Left forelimb (tissue), 1 donor: ENCODE measurements at regions not wholly inside any gene's neighbourhood (a gene's known extent, or its start where the extent isn't known, plus 50 kb on each side); places are given as distances from the start of the nearest gene placed in this dataset.
"Not testable (repeated sequence)": the region's sequence is repeated elsewhere in the genome, so short reads cannot be mapped to it uniquely, and the experiment has no call there.

Source experiments
- DNase-seq: peaks from one replicate; pipeline ENCODE4 v3.0.0-alpha.2; 2018; ENCODE audit warnings: low spot score

- DNase-seq, result no peak
Observed at GRCh38 chr4:29307755-29308154, 1412.4 kb upstream of the PCDH7 start.

DNA sequence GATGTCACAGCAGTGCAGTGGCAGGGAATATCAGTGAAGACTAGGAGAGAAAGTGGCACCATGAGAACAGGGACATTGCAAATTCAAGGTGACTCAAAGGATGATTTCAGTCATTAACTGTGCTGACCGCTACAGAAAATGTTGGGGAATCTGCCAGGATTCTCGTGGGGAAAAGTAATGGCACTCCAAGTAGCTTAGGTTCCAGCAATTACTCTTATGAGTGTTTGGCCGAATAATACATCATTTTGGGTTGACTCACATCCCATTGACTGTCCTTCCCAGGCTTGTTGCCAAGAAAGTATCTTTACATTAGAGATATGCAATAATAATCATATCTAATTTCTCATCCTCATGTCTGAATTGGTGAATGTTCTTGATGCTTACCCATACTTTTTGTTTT lies 1411.1 kb upstream of the PCDH7 start:
- DNase-seq, result no peak

DNA sequence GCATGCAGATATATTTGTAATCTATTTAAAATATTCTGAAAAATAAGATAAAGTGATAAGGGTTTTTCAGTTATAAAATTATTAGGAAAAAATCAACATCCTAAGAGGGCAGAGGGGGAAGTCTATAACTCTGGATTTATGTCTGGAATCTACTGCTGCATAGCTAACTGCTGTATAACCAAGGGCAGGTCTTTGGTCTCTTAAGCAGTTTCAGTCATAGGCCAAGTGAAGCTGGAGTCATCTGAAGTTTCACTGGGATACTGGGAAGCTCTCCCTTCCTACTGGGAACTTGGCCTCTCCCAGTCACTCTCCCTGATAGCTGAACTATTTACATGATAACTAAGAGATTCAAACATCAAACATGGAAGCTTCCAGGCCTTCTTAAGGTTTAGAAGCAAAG lies 1409.9 kb upstream of the PCDH7 start:
- no peak for DNase-seq

GRCh38 chr4:29311247-29311646 lies 1408.9 kb upstream of the PCDH7 start:
- no peak for DNase-seq

- DNase-seq, result no peak
Observed at GRCh38 chr4:29319663-29320340, 1400.4 kb upstream of the PCDH7 start.

GRCh38 chr4:29320947-29321620 lies 1399.1 kb upstream of the PCDH7 start:
- no peak for DNase-seq

GRCh38 chr4:29326004-29326403 lies 1394.2 kb upstream of the PCDH7 start:
- no peak for DNase-seq

GRCh38 chr4:29326816-29327215 lies 1393.4 kb upstream of the PCDH7 start:
- no peak for DNase-seq

- DNase-seq, result no peak
Observed at GRCh38 chr4:29336861-29337260, 1383.3 kb upstream of the PCDH7 start.

GRCh38 chr4:29372971-29373370 lies 1347.2 kb upstream of the PCDH7 start:
- DNase-seq, result no peak

GRCh38 chr4:29375716-29376115 lies 1344.5 kb upstream of the PCDH7 start:
- DNase-seq, result no peak

- not testable (repeated sequence) for DNase-seq
Observed at GRCh38 chr4:29378237-29378636, 1341.9 kb upstream of the PCDH7 start.

- no peak for DNase-seq
Observed at GRCh38 chr4:29390921-29391320, 1329.2 kb upstream of the PCDH7 start.

- no peak for DNase-seq
Observed at GRCh38 chr4:29405116-29405515, 1315.1 kb upstream of the PCDH7 start.

DNA sequence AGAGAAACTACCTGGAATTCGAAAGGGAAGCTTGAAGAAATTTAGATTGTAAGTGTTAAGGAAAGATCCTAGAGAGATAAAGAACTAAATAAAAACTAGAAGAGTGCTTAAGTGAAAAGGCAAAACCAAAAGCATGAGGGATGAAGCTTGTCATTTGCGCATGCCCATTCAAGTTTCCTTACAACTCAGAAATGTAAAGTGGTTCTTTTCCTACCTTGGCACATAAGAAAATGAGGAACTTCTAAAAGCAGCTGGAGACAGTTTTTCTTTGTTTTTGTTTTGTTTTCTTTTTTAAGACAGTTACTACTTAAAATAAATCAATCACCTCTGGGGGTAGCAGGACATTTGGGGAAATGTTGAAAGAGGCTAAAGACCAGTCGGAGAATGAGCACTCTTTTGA lies 1304.4 kb upstream of the PCDH7 start:
- DNase-seq, result no peak

- DNase-seq, result no peak
Observed at GRCh38 chr4:29423836-29424721, 1296.1 kb upstream of the PCDH7 start.

GRCh38 chr4:29453303-29453820 lies 1266.8 kb upstream of the PCDH7 start:
- no peak for DNase-seq

GRCh38 chr4:29459926-29460325 lies 1260.2 kb upstream of the PCDH7 start:
- no peak for DNase-seq

- no peak for DNase-seq
Observed at GRCh38 chr4:29467044-29467717, 1253.0 kb upstream of the PCDH7 start.
